Psoas muscle (tissue), 7 donors: ENCODE measurements at regions not wholly inside any gene's neighbourhood (a gene's known extent, or its start where the extent isn't known, plus 50 kb on each side); places are given as distances from the start of the nearest gene placed in this dataset.
"Not testable (repeated sequence)": the region's sequence is repeated elsewhere in the genome, so short reads cannot be mapped to it uniquely, and the experiment has no call there.

Experiments used
- ATAC-seq, 4 donors: fragments of 200-7000 bp; cut with Tn5 transposase; one replicate each; pipeline ENCODE4 v1.9.1; 2020; ENCODE audit warnings: moderate library complexity in 3 of 4, mild to moderate bottlenecking in 2 of 4
- DNase-seq, 2 donors: peaks; one replicate each; pipeline ENCODE4 v3.0.0-alpha.2; 2020
- H3K27ac ChIP-seq: fragments of 200-600 bp; one replicate; pipeline ENCODE4 v1.8.0; 2022
- H3K27me3 ChIP-seq, 3 donors: fragments of 200-600 bp in 1 of 3; one replicate each; pipeline versions ENCODE4 v1.6.1 to v1.8.0; 2013 to 2022; ENCODE audit warnings: low read length in 2 of 3, mild to moderate bottlenecking in 2 of 3, moderate library complexity in 1 of 3; ENCODE audit not compliant: insufficient read depth in 3 of 3
- H3K36me3 ChIP-seq, 2 donors: fragments of 200-600 bp in 1 of 2; one replicate each; pipeline versions ENCODE4 v1.6.1 to v1.8.0; 2013 to 2022; ENCODE audit warnings: low read depth in 1 of 2, mild to moderate bottlenecking in 1 of 2, moderate library complexity in 1 of 2; ENCODE audit not compliant: insufficient read depth in 1 of 2
- H3K4me1 ChIP-seq: fragments of 200-600 bp; one replicate; pipeline ENCODE4 v1.8.0; 2022
- H3K4me3 ChIP-seq: fragments of 200-600 bp; one replicate; pipeline ENCODE4 v1.8.0; 2022; ENCODE audit warnings: mild to moderate bottlenecking
- H3K9me3 ChIP-seq: fragments of 200-600 bp; one replicate; pipeline ENCODE4 v1.8.0; 2022
- CTCF ChIP-seq: fragments of 200-600 bp; IDR thresholded peaks from one replicate; pipeline ENCODE4 v1.8.0; 2022; ENCODE audit warnings: antibody characterized with exemption
- WGBS, 3 donors: extraction: QIAGEN DNeasy Blood & Tissue Kit; methylation state at CpG; one replicate each; pipeline versions ENCODE4 v1.1.6 to v1.1.7; 2013; 5-methylcytosine and 5-hydroxymethylcytosine counted together
- intact Hi-C, 2 donors: fragments of 100-400 bp; cut with DNase I; formaldehyde crosslinking; loops; one replicate each; pipeline versions ENCODE4 v1.11.0 to v1.14.2; 2022
- donor health status: healthy with polysubstance abuse.
- donor health status: DM: no; HTN: no; CAD: no; lungs with moderate emphysema.
- donor health status: Bipolar disorder and iron deficiency.
- donor health status: healthy.
- donor health status: DM: yes; HTN: yes; CAD: no.
- donor health status: DM: no; HTN: no; CAD: no.
- donor health status: DM: yes; HTN: yes; CAD: no.

DNA sequence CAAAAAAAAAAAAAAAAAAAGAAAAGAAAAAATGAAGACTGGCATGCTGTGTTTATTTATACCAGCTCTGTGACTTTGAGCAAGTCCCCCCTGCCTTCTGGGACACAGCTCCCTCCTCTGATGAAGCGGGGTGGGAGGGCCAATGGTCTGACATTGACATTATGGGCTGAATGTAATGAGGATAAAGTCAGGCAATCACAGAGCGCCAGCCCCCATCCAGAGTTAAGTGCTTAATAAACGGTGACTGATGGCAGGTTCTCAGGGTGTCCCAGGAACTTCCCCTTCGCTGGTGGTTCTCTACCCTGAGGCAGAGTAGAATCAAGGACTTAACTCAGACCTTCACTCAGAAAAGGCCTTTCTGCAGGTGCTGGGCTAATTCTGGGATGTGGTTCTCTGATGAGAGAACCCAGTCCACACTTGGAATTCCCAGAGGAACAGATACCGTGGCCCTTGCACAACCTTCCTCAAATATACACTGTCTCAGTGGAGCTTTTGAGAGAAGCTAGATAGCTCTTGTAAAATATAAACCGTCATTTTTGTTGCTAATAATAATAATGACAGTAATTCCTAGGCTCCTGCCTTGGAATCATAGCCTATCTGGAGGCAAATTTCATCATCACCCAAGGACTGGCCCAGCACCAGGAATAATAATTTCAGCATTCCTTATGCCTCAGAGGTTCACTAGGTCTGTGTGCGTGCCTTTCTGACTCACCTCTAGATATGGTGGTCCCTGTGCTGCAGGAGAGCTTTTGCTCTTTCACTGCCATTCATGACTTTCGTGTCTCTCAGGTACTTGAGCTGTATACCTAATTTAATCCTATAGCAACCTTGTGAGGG, 115.8 kb downstream of the RPLP1 start:
- Histone ChIP-seq H3K27me3 (no peaks in the 10 kb centered on the region), H3K4me3 (no peak overlapping the region), H3K9me3 (no peaks in the 10 kb centered on the region), H3K27ac (no peak overlapping the region), H3K4me1 (no peaks in the 10 kb centered on the region), H3K36me3 (no peaks in the 10 kb centered on the region)
- TF ChIP-seq CTCF, result no peak
- intact Hi-C loops, result no loop called here
- 81 to 83% (median 82%) methylated on average over 8 of the region's 8 CpGs for WGBS, 3 donors
- no peak for ATAC-seq
- no peak for DNase-seq

GRCh38 chr15:69570454-69570853, 117.8 kb downstream of the RPLP1 start:
- H3K27me3 ChIP-seq, result no peaks in the 10 kb centered on the region
- no peak for DNase-seq
- no peak overlapping the region for H3K4me3 ChIP-seq
- intact Hi-C loops, result loop anchor here in 1 of 2 donors (10.0 kb wide), 1 partner anchor 694 kb away; no protein-coding TSS in a partner anchor
- ATAC-seq, result no peak
- no peak overlapping the region for H3K27ac ChIP-seq
- no peaks in the 10 kb centered on the region for H3K36me3 ChIP-seq
- no peaks in the 10 kb centered on the region for H3K4me1 ChIP-seq
- no peak for TF ChIP-seq CTCF
- whole genome bisulfite sequencing, 3 donors, result 59 to 100% (median 74%) methylated on average over 5 of the region's 5 CpGs
- H3K9me3 ChIP-seq, result no peaks in the 10 kb centered on the region

DNA sequence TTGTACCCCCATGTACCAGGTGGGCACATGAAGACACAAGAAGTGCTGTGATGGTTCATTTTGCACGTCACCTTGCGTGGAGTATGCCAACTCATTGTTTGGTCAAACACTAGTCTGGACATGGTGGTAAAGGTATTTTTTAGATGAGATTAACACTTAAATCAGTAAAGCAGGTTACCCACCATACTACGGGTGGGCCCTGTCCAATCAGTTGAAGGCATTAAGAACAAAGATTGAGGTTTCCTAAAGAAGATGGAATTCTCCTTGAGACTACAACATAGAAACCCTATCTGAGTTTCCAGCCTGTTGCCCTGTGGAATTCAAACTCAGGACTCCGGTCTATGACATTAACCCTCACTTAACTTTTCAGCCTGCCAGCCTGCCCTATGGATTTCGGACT, 118.4 kb downstream of the RPLP1 start:
- no peaks in the 10 kb centered on the region for H3K9me3 ChIP-seq
- no peaks in the 10 kb centered on the region for H3K36me3 ChIP-seq
- ATAC-seq (no peak), DNase-seq (no peak)
- intact Hi-C loops, result loop anchor here in 1 of 2 donors (10.0 kb wide), 1 partner anchor 694 kb away; no protein-coding TSS in a partner anchor
- TF ChIP-seq CTCF, result no peak
- no peak overlapping the region for H3K4me3 ChIP-seq
- WGBS, 3 donors, result 97% methylated on average over 5 of the region's 5 CpGs
- no peak overlapping the region for H3K27ac ChIP-seq
- no peaks in the 10 kb centered on the region for H3K27me3 ChIP-seq
- H3K4me1 ChIP-seq, result no peaks in the 10 kb centered on the region

- H3K9me3 ChIP-seq, H3K27ac ChIP-seq, H3K4me3 ChIP-seq, H3K36me3 ChIP-seq, DNase-seq, H3K27me3 ChIP-seq, ATAC-seq, H3K4me1 ChIP-seq: not testable (repeated sequence)
- intact Hi-C loops, result loop anchor here in 1 of 2 donors (10.0 kb wide), 1 partner anchor 692 kb away; no protein-coding TSS in a partner anchor
- 86 to 97% (median 94%) methylated on average over 2 of the region's 2 CpGs for WGBS, 3 donors
Observed at GRCh38 chr15:69573278-69573677, 120.7 kb downstream of the RPLP1 start.

DNA sequence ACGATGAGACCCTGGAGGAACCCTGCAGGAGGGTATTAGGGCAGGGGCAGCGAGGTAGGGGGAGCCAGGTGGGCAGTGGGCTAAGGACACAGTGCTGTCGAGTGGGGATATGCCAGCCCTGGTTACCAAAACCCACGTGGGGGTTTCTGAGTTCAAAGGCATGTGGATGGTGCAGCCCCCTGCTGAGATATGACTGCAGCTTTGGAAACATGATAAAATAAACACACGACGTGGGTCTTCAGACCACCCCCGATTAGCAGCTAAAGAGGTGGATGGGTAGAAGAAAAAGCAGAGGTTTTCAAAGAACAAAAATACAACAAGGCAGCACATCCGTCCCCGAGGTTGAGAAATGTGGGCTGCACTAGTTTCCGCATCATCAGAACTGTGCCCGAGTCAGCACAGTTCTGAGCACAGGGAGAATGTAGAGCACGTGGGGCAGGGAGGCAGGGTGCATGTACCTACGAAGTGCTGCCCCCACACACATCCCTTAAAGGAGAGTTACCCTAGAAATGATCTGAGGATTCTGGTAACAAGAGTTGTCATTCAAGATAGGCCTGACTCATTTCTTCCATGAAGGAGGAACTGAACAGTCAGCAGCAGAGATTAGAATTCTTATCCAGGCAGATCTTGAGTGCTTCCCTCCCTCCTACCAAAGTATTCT, 121.3 kb downstream of the RPLP1 start:
- Histone ChIP-seq H3K27me3 (peaks cover 0 to 2% (median 0%) of the 10 kb centered on the region in 3 donors), H3K36me3 (no peaks in the 10 kb centered on the region), H3K9me3 (no peaks in the 10 kb centered on the region), H3K27ac (no peak overlapping the region), H3K4me1 (no peaks in the 10 kb centered on the region), H3K4me3 (no peak overlapping the region)
- no peak for TF ChIP-seq CTCF
- no peak for ATAC-seq
- 74 to 81% (median 77%) methylated on average over 13 of the region's 13 CpGs for WGBS, 3 donors
- DNase-seq, result no peak
- intact Hi-C loops, result loop anchor here in 1 of 2 donors (2.0 to 10.0 kb wide), 2 partner anchors 523 to 691 kb away; partner anchors contain the start of gene TLE3
